Mononuclear cell (primary cell): ENCODE measurements at regions not wholly inside any gene's neighbourhood (a gene's known extent, or its start where the extent isn't known, plus 50 kb on each side); places are given as distances from the start of the nearest gene placed in this dataset.

Source experiments
- H3K27me3 ChIP-seq: 2 replicates; pipeline ENCODE4 v1.6.0; 2011; ENCODE audit warnings: low read length, control low read depth; ENCODE audit not compliant: insufficient read depth
- H3K4me1 ChIP-seq: 2 replicates; pipeline ENCODE4 v1.5.1; 2011; ENCODE audit warnings: mild to moderate bottlenecking, low read length, control low read depth; ENCODE audit not compliant: insufficient read depth
- H3K4me3 ChIP-seq: 2 replicates; pipeline ENCODE4 v1.5.1; 2011; ENCODE audit warnings: mild to moderate bottlenecking, low read length, moderate library complexity
- H3K9me3 ChIP-seq: 2 replicates; pipeline ENCODE4 v1.5.1; 2011; ENCODE audit warnings: low read depth, mild to moderate bottlenecking, control low read depth, low read length

DNA sequence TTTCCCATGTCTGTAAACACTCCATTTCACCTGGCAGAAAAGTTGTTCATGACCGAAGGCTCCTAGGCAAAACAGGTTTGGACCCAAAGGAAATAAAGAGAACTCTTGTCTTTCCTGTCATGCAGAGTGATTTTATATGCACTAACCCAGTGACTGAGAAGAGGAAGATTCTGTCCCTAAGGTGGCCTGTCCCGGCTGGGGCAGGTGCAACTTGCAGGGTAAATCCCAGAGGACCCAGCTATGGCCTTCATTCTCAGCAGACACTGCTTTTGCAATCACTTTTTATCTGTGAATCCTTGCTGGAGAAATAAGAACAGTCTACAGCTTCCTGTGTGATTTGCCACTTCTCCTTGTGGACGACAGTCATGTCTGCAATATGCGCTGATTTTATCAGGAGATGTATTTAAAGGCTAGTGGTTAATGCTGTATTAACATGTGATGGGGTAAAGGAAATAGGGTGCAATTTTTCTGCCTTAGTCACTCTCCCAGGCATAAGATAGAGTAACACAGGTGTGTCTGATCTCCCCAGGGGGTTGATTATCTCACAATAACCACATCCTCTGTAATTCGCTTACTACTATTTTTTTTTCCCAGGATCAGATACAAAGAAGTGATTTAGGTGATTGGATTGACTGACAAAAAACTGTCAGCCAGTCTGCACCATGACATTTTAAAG is 696.8 kb upstream of the SOX9 start:
- H3K4me1 ChIP-seq: no peaks in the 10 kb centered on the region
- H3K9me3 ChIP-seq: peaks cover 8% of the 10 kb centered on the region
- no peak overlapping the region for H3K4me3 ChIP-seq
- H3K27me3 ChIP-seq: no peaks in the 10 kb centered on the region

DNA sequence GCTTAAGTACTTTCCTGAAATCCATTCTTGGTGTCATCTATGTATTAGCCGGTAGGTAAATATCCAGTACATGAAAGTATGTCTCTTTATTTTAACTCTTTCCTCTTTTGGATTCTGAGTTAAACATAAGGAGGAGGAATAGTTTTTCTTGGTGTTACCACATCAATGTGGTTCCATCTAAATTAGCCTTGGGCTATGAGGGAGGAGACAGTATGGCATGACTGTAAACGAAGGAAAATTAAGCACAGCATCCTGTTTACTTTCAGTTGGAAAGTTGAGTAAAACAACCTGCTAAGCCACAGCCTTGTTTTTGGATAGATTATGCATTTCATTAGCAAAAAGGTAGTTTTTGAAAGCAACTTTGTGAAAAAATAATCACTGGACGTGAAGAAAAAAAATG is 693.0 kb upstream of the SOX9 start:
- Histone ChIP-seq H3K9me3 (peaks cover 8% of the 10 kb centered on the region), H3K4me1 (no peaks in the 10 kb centered on the region), H3K4me3 (no peak overlapping the region), H3K27me3 (no peaks in the 10 kb centered on the region)

DNA sequence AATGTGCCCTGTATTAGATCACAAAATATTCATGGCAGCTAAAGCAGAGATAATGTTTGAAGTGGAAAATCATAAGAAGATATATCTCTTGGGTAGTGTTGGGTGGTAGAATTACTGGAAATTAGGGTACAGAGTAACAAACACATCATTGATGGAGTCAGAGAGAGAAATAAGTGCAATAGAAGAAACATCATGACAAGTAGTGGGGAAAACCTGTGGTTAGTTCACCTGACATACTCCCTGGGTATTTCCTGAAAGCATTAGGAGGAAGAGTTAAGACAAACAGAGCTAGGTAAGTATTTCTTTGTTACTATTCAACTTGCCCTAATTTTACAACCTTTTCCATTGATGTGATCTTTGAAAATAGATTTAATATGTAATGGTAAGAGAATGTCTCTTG is 691.9 kb upstream of the SOX9 start:
- no peaks in the 10 kb centered on the region for H3K4me1 ChIP-seq
- no peaks in the 10 kb centered on the region for H3K27me3 ChIP-seq
- H3K4me3 ChIP-seq: no peak overlapping the region
- peaks cover 8% of the 10 kb centered on the region for H3K9me3 ChIP-seq

DNA sequence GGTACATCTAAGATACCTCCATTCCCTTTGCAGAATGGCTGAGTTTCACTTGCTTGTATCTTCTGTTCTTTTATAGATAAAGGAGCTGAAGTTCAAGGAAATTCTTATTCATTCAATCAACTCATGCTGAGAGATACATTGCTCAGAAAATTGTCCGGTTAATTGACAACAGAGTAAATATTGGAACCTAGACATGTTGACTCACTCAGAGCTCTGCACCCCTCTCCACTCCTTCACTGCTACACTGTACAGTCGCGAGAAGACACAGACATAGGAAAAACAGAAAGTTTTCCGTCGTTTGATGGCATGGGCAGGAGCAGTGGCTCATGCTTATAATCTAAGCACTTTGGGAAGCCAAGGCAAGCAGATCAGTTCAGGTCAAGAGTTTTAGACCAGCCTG is 690.5 kb upstream of the SOX9 start:
- Histone ChIP-seq H3K9me3 (peaks cover 8% of the 10 kb centered on the region), H3K4me3 (no peak overlapping the region), H3K4me1 (no peaks in the 10 kb centered on the region), H3K27me3 (no peaks in the 10 kb centered on the region)

DNA sequence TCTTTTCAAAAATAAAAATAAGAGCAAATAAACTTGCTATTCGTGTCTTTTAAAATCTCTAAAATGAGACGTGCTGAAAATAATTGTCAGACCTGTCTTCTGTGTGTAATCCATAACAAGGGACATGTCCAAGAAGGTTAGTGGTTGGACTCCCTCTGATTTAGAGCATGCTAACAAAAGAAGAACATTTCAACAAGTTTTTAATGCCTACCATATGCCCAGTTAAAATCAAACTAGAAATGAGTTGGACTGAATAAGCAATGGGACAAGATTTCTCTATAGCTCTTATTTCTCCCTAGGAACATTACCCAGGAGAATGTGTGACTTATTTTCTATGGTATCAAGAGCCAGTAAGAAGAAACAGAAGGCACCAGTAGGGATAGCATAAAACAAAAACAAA is 689.7 kb upstream of the SOX9 start:
- no peak overlapping the region for H3K4me3 ChIP-seq
- H3K4me1 ChIP-seq: no peaks in the 10 kb centered on the region

DNA sequence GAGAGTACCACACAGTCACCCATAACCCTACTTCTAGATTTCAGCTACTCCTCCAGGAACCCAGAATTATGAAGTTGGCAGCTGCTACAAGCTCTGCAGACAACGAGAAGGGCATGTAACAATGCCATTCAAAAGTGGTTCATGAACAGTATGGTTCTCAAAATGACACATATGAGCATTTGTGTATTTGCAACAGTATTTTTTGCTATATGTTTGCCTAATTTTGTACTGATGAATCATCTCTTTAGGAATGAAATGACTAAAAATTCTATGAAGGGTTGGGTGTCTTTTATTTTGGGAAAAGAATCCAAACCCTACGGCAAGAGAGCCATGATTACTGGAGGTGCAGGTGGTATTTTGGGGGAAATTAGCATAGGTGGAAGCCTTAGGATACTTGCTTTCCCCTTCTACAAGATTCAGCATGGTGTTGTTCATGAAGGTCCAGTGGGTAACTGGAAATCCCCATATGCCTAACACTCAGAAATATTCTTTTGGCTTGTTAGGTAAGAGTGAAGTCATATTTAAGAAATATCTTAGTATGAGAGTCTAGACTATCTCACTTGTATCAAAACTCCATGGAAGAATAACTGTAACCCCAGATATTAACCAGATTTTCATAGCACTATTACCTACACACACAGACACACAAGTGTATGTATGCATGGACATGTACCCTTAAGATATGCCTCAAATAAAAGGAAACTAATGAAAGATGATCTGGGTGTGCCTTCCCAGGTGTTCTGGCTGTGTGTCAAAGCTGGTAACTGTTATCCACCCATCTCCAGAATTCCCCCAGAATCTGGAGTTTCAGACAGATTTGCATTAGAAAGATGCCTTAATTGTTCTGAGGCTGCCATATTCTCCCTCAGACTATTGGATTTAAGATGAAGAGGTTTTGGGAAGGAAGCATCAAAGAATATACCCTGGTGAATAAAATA is 688.2 kb upstream of the SOX9 start:
- Histone ChIP-seq H3K9me3 (peaks cover 8% of the 10 kb centered on the region), H3K4me1 (no peaks in the 10 kb centered on the region), H3K27me3 (no peaks in the 10 kb centered on the region), H3K4me3 (no peak overlapping the region)

More for the DNA sequence above, 689.7 kb upstream of the SOX9 start:
- Histone ChIP-seq H3K27me3 (no peaks in the 10 kb centered on the region), H3K9me3 (peaks cover 8% of the 10 kb centered on the region)

DNA sequence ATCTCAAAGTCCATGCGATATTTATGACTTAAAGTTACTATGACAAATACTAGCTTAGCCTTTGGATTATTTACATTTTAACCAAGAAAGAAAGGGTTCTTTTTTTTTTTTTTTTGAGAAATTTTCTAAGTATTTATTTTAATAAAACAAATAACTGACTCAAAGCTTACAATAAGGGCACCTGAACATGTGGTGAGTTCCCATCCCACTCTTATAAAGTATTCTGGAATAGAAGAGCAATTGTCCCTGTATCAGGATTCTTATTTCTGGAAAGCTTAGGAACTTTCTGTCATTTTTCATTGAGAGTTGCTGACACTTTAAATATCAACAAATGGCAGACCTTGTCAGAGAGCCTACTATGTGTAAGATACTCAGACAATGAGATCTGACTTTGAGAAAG is 686.1 kb upstream of the SOX9 start:
- H3K4me3 ChIP-seq: no peak overlapping the region
- H3K4me1 ChIP-seq: no peaks in the 10 kb centered on the region
- H3K9me3 ChIP-seq: no peaks in the 10 kb centered on the region
- H3K27me3 ChIP-seq: no peaks in the 10 kb centered on the region

DNA sequence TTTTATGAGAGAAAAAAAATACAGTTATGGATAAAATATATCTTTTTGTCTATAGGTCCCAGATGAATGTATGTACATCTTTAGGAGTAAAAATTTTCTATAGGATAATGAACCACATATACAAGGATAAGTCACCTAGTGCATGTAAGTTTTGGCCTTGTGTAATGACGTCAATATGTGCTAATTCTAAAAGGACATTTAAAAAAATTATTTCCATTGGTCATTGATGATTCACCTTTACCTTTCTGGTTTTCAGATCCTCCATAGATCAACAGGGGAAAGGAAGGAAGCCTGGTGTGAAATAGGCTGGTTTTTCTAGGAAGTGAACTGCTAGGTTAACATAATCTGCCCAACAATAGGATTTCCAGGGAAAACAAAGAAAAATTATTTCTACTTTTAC is 684.3 kb upstream of the SOX9 start:
- Histone ChIP-seq H3K4me3 (no peak overlapping the region), H3K27me3 (no peaks in the 10 kb centered on the region), H3K4me1 (no peaks in the 10 kb centered on the region), H3K9me3 (no peaks in the 10 kb centered on the region)

DNA sequence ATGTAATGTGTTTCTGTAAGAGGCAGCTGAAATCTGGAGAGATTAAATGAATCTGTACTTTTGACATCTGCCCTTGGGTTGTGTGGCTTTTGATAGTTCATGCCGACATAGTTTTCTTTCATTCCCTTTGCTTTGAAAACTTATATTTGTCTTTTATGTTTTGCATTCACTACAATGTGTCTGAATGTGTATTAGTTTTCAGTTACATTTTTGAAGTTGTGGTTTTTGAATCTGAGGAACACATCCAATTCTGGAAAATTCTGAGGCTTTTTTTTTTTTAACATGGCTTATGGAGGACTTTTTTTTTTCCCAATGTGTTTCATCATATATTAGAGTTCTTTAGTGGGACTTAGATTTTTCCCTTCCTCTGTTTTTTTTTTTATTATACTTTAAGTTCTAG is 683.7 kb upstream of the SOX9 start:
- H3K4me3 ChIP-seq: no peak overlapping the region
- no peaks in the 10 kb centered on the region for H3K4me1 ChIP-seq
- no peaks in the 10 kb centered on the region for H3K27me3 ChIP-seq
- H3K9me3 ChIP-seq: no peaks in the 10 kb centered on the region

DNA sequence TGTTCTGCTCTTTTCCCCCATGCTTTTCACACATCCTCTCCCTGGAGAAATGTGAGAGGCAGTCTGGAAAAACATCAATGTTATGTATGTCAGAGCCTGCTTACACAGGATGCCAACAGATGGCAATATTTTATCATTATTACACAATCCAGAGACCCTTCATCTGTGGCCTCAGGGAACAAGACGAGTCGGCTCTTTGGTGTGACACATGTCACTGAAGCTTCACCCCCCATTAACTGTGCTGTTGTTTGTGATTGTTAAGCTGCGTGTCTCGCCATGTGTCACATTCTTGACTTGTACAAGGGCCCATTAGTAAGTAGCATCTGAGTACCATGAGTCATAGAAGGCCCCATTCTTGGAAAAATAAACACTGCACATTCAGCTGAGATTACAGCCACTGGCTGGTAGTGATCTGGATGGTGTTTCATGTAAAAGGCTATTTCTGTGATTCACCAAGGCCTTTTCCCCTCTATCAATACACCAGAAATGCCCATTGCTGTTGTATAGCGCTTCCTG is 682.1 kb upstream of the SOX9 start:
- H3K27me3 ChIP-seq: no peaks in the 10 kb centered on the region

DNA sequence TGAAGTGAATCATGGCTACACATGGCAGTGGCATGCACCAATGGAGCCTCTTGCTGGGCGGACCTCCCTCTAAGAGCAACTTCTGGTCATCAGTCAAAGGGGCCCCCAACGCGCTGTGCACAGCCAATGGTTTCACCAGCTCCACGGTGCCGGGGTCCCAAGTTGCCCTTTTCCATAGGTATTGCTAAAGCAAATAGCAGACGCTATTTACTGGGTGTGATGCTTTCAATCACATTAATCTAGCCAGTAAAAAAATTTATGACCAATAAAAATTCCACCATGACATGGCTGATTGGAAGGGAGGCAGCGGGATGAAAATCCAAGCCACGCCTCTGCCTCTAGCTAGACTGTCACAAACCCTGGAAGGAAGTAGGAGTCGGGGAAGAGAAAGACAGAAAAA is 680.3 kb upstream of the SOX9 start:
- H3K9me3 ChIP-seq: no peaks in the 10 kb centered on the region
- no peaks in the 10 kb centered on the region for H3K27me3 ChIP-seq
- H3K4me3 ChIP-seq: no peak overlapping the region
- no peaks in the 10 kb centered on the region for H3K4me1 ChIP-seq

More for the DNA sequence above, 682.1 kb upstream of the SOX9 start:
- Histone ChIP-seq H3K9me3 (no peaks in the 10 kb centered on the region), H3K4me3 (no peak overlapping the region), H3K4me1 (no peaks in the 10 kb centered on the region)

DNA sequence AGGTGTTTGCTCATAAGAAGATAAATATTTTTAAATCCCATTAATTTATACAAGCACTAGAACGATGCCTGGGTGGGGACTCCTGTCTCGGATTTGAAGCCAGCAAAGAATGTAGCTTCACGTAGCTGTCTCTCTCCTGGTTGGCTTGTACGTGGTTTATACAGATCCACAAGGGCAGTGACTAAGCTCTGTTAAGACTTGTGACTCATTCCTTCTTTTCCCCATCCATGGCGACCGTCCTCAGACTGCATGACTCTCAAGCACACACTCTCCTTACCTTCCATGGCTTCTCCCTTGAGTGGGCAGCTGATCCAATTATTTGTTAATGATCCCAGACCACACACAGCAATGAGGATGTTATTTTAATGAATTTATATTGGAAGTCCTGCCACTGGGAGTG is 679.7 kb upstream of the SOX9 start:
- Histone ChIP-seq H3K4me1 (no peaks in the 10 kb centered on the region), H3K9me3 (no peaks in the 10 kb centered on the region), H3K27me3 (no peaks in the 10 kb centered on the region), H3K4me3 (no peak overlapping the region)

DNA sequence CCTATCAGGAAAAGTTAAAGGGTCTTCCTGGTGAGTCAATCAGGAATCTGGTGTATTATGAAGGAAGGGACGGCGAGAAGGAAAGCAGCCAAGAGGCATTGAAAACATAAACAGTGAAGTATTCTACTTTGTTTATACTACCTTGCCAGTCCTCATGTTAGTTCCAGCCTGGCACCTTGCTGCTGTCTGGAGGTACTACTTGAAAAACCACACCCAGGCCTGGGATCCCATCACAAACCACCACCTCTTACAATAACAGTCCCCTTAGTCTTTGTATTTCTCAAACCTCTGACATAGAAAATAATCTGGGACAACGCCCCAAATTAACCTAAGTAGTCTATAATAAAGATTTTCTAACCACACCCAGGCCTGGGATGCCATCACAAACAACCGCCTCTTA is 676.7 kb upstream of the SOX9 start:
- H3K4me3 ChIP-seq: no peak overlapping the region
- H3K9me3 ChIP-seq: no peaks in the 10 kb centered on the region

DNA sequence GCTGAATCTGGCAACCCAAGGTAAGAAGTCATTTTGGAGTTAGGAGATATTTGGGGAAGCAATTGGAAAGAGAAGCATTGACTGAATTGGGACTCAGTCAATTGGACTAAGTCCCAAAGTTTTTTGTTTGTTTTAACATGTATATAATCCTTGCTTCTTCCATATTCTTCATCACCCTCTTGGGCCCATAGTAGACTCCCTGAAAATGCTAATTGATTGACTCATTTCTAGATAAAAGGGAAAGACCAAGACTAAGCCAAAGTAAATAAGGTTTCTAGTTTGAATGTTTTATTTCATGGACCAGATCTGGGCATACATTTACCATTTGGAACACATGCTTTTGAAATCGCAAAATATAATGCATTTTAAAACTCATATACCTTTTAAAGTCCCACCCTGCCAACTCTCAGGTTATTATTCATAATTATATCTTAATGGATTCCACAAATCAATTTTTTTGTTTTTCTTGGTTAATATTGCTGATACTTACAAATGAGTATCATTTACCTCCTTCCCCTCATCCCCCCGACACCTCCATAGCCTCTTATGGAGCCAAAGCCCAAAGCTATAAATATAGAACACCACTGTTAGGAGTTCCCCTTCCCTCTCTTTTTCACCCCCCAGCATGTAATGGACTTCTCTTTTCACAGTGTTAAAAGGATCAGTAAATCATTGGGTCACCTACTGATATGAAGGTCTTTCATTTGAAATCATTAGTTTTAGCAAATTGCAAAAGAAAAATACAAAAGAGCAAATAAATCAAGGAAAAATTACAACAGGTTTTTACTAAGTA is 674.0 kb upstream of the SOX9 start:
- no peaks in the 10 kb centered on the region for H3K4me1 ChIP-seq
- H3K9me3 ChIP-seq: no peaks in the 10 kb centered on the region
- H3K27me3 ChIP-seq: no peaks in the 10 kb centered on the region
- H3K4me3 ChIP-seq: no peak overlapping the region

More for the DNA sequence above, 676.7 kb upstream of the SOX9 start:
- H3K4me1 ChIP-seq: no peaks in the 10 kb centered on the region
- H3K27me3 ChIP-seq: no peaks in the 10 kb centered on the region

DNA sequence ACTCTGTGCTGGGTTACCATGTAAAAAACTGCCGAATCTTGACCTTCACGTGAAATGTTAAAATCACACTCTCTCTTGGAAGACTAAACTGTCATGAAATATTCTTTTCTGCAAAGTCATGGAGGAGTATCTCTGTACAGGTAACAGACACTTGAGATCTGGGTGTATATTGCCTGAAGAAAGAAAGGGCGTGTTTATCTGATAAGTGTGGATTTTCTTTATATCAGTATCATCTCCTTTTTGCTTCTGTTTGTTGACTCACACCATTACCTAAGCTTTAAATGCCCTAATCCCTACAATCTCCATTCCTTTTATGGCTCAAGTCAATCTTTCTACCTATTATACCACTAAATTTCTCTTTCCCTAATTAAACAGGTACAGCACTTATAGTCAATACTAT is 673.2 kb upstream of the SOX9 start:
- Histone ChIP-seq H3K27me3 (no peaks in the 10 kb centered on the region), H3K4me1 (no peaks in the 10 kb centered on the region), H3K4me3 (no peak overlapping the region), H3K9me3 (no peaks in the 10 kb centered on the region)
